Hepatocyte (in vitro differentiated cells): ENCODE measurements at regions not wholly inside any gene's neighbourhood (a gene's known extent, or its start where the extent isn't known, plus 50 kb on each side); places are given as distances from the start of the nearest gene placed in this dataset.

ENCODE experiments used
- DNase-seq: peaks from one replicate; pipeline ENCODE4 v3.0.0-alpha.2; 2016; ENCODE audit warnings: low spot score
- H2AFZ ChIP-seq: fragments of 200-600 bp; sonication (generic); 2 replicates; pipeline ENCODE4 v1.6.0; 2016; ENCODE audit warnings: antibody characterized with exemption, mild to moderate bottlenecking
- H3K27ac ChIP-seq: fragments of 200-600 bp; sonication (generic); 2 replicates; pipeline ENCODE4 v1.5.1; 2016; ENCODE audit warnings: mild to moderate bottlenecking
- H3K27me3 ChIP-seq: fragments of 200-600 bp; sonication (generic); 2 replicates; pipeline ENCODE4 v1.6.1; 2016
- H3K36me3 ChIP-seq: fragments of 200-600 bp; sonication (generic); replicated peaks from 2 replicates; pipeline ENCODE4 v1.5.1; 2016; ENCODE audit warnings: low read depth; ENCODE audit not compliant: insufficient read depth
- H3K4me1 ChIP-seq: fragments of 200-600 bp; sonication (generic); 2 replicates; pipeline ENCODE4 v1.5.1; 2016; ENCODE audit warnings: mild to moderate bottlenecking, moderate library complexity; ENCODE audit not compliant: insufficient read depth
- H3K4me2 ChIP-seq: fragments of 200-600 bp; sonication (generic); 2 replicates; pipeline ENCODE4 v1.6.0; 2016
- H3K4me3 ChIP-seq: fragments of 200-600 bp; sonication (generic); 2 replicates; pipeline ENCODE4 v1.5.1; 2016; ENCODE audit warnings: mild to moderate bottlenecking
- H3K79me2 ChIP-seq: fragments of 200-600 bp; sonication (generic); 2 replicates; pipeline ENCODE4 v1.6.0; 2017; ENCODE audit warnings: mild to moderate bottlenecking
- H3K9me2 ChIP-seq: fragments of 200-600 bp; sonication (generic); replicated peaks from 2 replicates; pipeline ENCODE4 v1.6.0; 2017; ENCODE audit warnings: mild to moderate bottlenecking; ENCODE audit not compliant: insufficient read depth
- H3K9me3 ChIP-seq: fragments of 200-600 bp; sonication (generic); 2 replicates; pipeline ENCODE4 v1.5.1; 2016; ENCODE audit warnings: low read depth, mild to moderate bottlenecking
- H4K20me1 ChIP-seq: fragments of 200-600 bp; sonication (generic); 2 replicates; pipeline ENCODE4 v1.6.0; 2016; ENCODE audit warnings: mild to moderate bottlenecking; ENCODE audit not compliant: insufficient read depth, poor library complexity, severe bottlenecking
- CTCF ChIP-seq: fragments of 200-600 bp; sonication (generic); IDR thresholded peaks from 2 replicates; pipeline ENCODE4 v1.5.1; 2016; ENCODE audit warnings: antibody characterized with exemption, mild to moderate bottlenecking; ENCODE audit not compliant: poor library complexity
- EZH2 ChIP-seq: fragments of 200-600 bp; sonication (generic); IDR thresholded peaks from 2 replicates; pipeline ENCODE4 v1.6.1; 2016; ENCODE audit warnings: antibody characterized with exemption, mild to moderate bottlenecking, borderline replicate concordance
- EZH2phosphoT487 ChIP-seq: fragments of 200-600 bp; sonication (generic); IDR thresholded peaks from one replicate; pipeline ENCODE4 v1.6.1; 2018; ENCODE audit warnings: antibody characterized with exemption, mild to moderate bottlenecking, low read depth, moderate library complexity; ENCODE audit not compliant: unreplicated experiment, severe bottlenecking
- WGBS: methylation state at CpG from one replicate; pipeline ENCODE4 v1.1.6; 2016; ENCODE audit warnings: low lambda C conversion rate; ENCODE audit errors: missing lambda C conversion rate; 5-methylcytosine and 5-hydroxymethylcytosine counted together

- TF ChIP-seq EZH2phosphoT487 (no peak), EZH2 (no peak), CTCF (no peak)
- no peaks in the 10 kb centered on the region for H4K20me1 ChIP-seq
- H2AFZ ChIP-seq = no peak overlapping the region
- H3K27ac ChIP-seq = no peak overlapping the region
- H3K9me2 ChIP-seq = no peaks in the 10 kb centered on the region
- 79% methylated on average over 2 of the region's 2 CpGs for WGBS
- H3K4me3 ChIP-seq = no peak overlapping the region
- H3K79me2 ChIP-seq = no peaks in the 10 kb centered on the region
- no peak for DNase-seq
- no peaks in the 10 kb centered on the region for H3K4me1 ChIP-seq
- H3K36me3 ChIP-seq = no peaks in the 10 kb centered on the region
- no peaks in the 10 kb centered on the region for H3K9me3 ChIP-seq
- H3K4me2 ChIP-seq = no peak overlapping the region
- H3K27me3 ChIP-seq = no peaks in the 10 kb centered on the region
Measured at GRCh38 chr5:101430551-101430950, 527.5 kb upstream of the ST8SIA4 start.

- Histone ChIP-seq H3K9me2 (no peaks in the 10 kb centered on the region), H3K4me1 (no peaks in the 10 kb centered on the region), H3K27me3 (no peaks in the 10 kb centered on the region), H3K9me3 (no peaks in the 10 kb centered on the region), H3K4me2 (no peak overlapping the region), H3K4me3 (no peak overlapping the region), H3K79me2 (no peaks in the 10 kb centered on the region), H3K27ac (no peak overlapping the region), H4K20me1 (no peaks in the 10 kb centered on the region), H3K36me3 (no peaks in the 10 kb centered on the region), H2AFZ (no peak overlapping the region)
- WGBS = 56% methylated on average over 1 of the region's 1 CpG
- TF ChIP-seq EZH2 (no peak), EZH2phosphoT487 (no peak), CTCF (no peak)
- DNase-seq = no peak
Measured at GRCh38 chr5:101429241-101429640, 526.2 kb upstream of the ST8SIA4 start.

GRCh38 chr5:101425339-101425859, 522.3 kb upstream of the ST8SIA4 start:
- Histone ChIP-seq H3K4me3 (no peak overlapping the region), H3K9me2 (no peaks in the 10 kb centered on the region), H3K36me3 (no peaks in the 10 kb centered on the region), H3K4me1 (no peaks in the 10 kb centered on the region), H3K27ac (no peak overlapping the region), H3K4me2 (no peak overlapping the region), H4K20me1 (no peaks in the 10 kb centered on the region), H2AFZ (no peak overlapping the region), H3K79me2 (no peaks in the 10 kb centered on the region), H3K27me3 (no peaks in the 10 kb centered on the region), H3K9me3 (no peaks in the 10 kb centered on the region)
- WGBS = 82% methylated on average over 2 of the region's 2 CpGs
- DNase-seq = no peak
- TF ChIP-seq EZH2phosphoT487 (no peak), EZH2 (no peak), CTCF (no peak)
